Choroid plexus epithelial cell (primary cell): ENCODE measurements at regions not wholly inside any gene's neighbourhood (a gene's known extent, or its start where the extent isn't known, plus 50 kb on each side); places are given as distances from the start of the nearest gene placed in this dataset.

ENCODE experiments used
- DNase-seq: peaks from one replicate; pipeline ENCODE4 v3.0.0-alpha.2; 2010; ENCODE audit warnings: low read depth
- H3K4me3 ChIP-seq: 2 replicates; pipeline ENCODE4 v1.5.1; 2011; ENCODE audit warnings: low read depth, mild to moderate bottlenecking, control low read depth, low read length, moderate library complexity
- TF ChIP-seq, protein P1 (sequence below): conservative IDR thresholded peaks from 2 replicates; pipeline ENCODE4 v1.5.1; 2011; ENCODE audit warnings: low read depth, mild to moderate bottlenecking, control low read depth, inconsistent platforms, low read length, moderate library complexity

DNA sequence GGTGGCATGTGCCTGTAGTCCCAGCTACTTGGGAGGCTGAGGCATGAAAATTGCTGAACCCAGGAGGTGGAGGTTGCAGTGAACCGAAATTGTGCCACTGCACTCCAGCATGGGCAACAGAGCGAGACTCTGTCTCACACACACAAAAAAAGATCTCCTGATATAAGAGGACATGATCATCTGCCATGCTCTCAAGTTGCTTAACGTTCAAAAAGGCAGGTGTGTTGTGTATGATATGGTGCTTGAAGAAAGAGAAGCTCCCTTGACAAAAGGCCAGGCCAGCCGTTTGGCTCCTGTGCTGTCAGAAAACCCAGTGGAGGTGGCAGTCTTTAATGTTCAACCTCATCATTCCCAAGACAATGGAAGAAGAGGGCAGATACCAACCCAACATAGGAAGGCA is 117.3 kb upstream of the PLET1 start:
- TF ChIP-seq, protein P1, sequence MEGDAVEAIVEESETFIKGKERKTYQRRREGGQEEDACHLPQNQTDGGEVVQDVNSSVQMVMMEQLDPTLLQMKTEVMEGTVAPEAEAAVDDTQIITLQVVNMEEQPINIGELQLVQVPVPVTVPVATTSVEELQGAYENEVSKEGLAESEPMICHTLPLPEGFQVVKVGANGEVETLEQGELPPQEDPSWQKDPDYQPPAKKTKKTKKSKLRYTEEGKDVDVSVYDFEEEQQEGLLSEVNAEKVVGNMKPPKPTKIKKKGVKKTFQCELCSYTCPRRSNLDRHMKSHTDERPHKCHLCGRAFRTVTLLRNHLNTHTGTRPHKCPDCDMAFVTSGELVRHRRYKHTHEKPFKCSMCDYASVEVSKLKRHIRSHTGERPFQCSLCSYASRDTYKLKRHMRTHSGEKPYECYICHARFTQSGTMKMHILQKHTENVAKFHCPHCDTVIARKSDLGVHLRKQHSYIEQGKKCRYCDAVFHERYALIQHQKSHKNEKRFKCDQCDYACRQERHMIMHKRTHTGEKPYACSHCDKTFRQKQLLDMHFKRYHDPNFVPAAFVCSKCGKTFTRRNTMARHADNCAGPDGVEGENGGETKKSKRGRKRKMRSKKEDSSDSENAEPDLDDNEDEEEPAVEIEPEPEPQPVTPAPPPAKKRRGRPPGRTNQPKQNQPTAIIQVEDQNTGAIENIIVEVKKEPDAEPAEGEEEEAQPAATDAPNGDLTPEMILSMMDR, result no peak

DNA sequence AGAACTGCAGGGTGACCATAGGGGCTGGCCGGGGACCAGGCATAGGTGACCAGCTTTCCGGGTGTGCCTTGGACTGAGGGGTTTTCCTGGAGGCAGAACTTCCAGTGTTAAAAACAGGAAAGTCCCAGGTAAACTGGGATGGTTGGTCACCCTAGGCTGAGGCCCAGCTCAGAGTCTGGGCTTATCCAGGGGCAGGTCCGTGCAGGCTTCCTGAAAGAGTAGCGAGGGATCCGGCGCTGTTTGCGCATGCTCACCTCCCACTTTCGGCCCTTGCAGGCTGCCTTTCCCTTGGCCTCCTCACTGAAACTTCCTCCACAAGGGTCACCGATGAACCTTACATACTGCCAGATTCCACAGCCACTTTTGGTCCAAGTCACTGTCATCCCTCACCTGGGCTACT is 119.8 kb upstream of the PLET1 start:
- TF ChIP-seq, protein P1, result no peak
- DNase-seq, result no peak
- H3K4me3 ChIP-seq, result no peak overlapping the region

More for the DNA sequence above, 117.3 kb upstream of the PLET1 start:
- H3K4me3 ChIP-seq, result no peak overlapping the region
- no peak for DNase-seq

DNA sequence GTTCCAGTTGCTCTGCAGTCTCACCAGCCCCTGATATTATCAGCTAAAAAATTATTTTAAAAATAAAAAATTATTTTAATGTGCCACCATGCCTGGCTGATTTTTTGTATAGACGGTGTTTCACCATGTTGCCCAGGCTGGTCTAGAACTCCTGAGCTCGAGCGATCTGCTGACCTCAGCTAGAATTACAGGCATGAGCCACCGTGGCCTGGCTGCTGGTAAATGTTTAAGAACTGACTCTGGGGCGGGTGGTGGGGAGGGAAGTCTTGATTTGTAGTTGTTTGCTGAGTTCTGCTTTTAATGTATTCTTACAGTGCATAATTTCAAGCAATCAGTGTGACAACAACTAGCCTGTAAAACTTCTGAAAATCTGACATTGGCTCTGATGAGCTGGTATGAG is 120.9 kb upstream of the PLET1 start:
- TF ChIP-seq, protein P1, result no peak
- DNase-seq, result no peak
- H3K4me3 ChIP-seq, result no peak overlapping the region

DNA sequence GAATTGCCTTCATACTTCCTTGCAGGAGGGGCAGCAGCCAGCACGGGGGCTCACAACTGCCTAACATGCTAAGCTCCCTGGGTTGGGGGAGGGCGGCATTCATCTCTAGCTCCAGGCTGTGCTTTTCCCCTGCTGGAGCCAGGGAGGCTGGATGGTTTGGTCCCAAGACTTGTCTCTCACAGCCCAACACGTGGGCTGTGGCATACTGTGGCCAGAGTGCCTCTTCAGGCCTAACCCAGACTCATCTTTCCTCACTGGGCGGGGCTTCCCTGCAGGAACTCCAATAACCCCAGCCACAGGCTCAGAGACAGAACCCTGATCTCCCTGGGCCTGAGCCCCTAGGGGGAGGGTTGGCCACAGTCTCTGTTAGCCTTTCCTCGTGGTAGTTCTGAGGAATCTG is 121.9 kb upstream of the PLET1 start:
- H3K4me3 ChIP-seq, result no peak overlapping the region
- TF ChIP-seq, protein P1, result no peak
- DNase-seq, result no peak

DNA sequence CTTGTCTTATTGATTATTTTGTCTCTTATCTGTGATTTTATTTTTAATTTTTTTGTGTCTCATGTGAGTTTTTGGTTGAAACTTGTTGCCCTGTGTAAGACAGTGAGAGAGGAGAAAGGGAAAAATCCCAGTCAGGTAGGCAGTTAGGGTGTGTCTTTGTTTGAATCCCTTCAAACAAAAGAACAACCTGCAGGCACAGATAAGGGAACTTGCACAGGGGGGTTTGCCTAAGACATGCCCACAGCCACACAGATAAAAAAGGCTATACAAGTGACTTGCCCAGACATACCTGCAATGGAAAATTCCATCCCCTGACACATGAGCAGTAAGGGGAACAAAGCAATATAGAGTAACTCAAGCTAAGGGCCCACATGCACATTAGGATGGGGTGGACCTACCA is 127.8 kb upstream of the PLET1 start:
- DNase-seq, result no peak
- TF ChIP-seq, protein P1, result no peak
- H3K4me3 ChIP-seq, result no peak overlapping the region

DNA sequence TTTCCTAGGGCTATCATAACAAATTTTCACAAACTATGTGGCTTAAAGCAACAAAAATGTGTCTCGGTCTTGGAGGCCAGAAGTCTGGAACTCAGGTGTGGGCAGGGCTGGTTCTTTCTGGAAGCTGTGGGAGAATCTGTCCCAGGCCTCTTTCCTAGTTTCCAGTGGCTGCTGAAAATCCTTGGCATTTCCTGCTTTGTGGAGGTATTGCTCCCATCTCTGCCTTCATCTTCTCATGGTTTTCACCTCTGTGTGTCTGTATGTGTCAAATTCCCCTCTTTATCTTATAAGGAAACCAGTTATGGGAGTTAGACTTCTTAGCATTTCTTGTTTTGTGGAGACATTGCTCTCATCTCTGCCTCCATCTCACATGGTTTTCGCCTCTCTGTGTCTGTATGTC is 130.4 kb upstream of the PLET1 start:
- no peak for DNase-seq
- TF ChIP-seq, protein P1, result no peak
- H3K4me3 ChIP-seq, result no peak overlapping the region

DNA sequence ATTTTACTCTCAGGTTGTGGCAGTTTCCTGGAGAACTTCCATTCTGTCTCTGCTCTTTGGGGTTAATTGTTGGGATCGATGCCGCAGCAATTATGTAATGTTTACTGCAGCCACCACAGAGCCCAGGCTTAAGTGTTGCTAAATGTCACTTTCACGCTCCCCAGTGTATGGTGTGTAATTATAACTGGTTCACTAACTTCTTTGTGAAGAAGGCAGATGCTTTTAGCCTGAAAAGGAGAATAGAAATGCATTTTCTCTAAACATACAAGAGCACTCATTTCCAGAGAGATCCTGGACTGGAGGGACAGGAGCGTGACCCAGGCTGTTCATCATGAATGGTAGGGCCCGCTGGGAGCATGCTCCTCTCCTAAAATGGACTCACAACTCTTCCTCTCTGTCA is 132.2 kb upstream of the PLET1 start:
- TF ChIP-seq, protein P1, result no peak
- DNase-seq, result no peak

More for the DNA sequence above, 132.2 kb upstream of the PLET1 start:
- no peak overlapping the region for H3K4me3 ChIP-seq
